DMS79 treated with DMSO at 0.1 percent for 48 hours (cell line): ENCODE measurements at regions not wholly inside any gene's neighbourhood (a gene's known extent, or its start where the extent isn't known, plus 50 kb on each side); places are given as distances from the start of the nearest gene placed in this dataset.
"Not testable (repeated sequence)": the region's sequence is repeated elsewhere in the genome, so short reads cannot be mapped to it uniquely, and the experiment has no call there.

Experiments used
- DNase-seq: peaks from one replicate; lab custom pipeline; 2025; lab: John Stamatoyannopoulos, UW

DNA sequence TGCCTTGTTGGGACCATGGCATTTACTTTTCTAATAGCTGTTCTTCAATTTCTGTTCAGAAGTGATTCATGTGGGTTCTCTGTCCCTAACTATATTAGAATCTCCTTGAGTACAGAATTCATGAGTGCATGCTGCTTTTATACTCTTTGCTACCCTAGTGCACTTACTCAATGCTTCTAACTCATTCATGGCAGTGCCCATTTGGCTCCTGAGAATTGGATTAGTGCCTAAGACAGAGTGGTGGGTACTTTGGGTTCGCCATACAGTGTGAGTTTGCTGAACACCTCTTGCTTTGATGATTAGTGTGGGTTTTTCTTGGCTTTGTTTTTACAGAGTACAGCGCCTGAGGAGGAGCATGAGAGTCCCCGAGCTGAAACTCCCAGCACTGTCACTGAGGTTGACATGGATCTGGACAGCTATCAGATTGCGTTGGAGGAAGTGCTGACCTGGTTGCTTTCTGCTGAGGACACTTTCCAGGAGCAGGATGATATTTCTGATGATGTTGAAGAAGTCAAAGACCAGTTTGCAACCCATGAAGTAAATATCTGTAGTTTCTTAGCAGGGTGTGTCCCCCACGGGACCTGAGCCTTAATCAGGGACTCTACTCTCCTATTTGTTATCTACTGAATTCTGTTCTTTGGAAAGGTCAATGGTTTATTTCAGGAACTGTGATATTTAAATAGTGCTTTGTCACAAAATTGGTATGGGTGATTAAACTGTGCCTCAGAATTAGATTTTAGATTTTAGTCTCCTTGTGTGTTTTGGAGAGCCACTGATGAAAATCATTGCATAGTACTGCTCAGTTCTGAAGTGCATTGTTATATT, 150.7 kb downstream of the UTRN start:
- DNase-seq, result no peak

DNA sequence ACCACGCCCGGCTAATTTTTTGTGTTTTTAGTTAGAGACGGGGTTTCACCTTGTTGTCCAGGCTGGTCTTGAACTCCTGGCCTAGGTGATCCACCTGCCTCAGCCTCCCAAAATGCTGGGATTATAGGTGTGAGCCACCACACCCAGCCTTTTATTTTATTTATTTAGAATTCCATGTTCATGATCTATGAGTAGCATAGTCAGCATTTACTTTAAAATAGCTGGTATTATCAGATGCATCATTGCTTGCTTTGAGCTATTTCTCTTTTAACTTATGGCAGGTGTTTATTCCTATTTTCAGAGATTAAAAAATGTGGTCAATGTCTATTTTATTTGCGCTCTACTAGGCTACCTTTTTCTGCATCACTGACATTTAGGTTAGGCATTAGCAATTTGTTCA, 152.0 kb downstream of the UTRN start:
- DNase-seq, result no peak

DNA sequence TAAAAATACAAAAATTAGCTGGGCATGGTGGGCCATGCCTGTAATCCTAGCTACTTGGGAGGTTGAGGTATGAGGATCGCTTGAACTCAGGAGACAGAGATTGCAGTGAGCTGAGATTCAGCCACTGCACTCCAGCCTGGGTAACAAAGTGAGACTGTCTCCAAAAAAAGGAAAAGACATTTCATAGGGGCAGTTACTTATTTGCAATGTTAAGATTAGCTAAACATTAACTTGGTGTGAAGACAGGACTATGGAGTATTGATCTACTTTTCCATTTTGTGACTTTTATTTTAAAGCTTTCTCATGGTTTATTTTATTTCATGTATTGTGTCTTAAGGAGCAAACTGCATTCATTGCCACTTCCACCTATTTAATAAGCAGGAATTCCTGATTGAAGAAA, 153.0 kb downstream of the UTRN start:
- DNase-seq, result no peak

DNA sequence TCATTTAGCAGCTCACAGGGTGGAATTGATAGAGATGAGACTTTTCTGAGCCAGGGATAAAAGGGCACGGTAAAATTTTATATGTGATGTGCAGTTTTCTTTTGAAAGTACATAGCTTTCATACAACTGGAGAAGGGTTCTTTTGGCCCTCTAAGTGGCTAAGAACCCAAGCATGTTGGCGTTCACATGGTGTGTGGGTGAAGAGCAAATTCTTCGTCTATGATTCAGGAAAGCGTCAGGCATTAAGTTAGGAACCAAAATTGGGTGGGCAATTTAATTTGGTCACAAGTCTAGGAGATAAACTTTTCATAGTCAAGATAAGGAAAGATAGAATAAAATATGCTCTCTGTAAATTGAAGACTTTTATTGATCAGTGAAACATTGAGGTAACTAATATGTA, 153.9 kb downstream of the UTRN start:
- DNase-seq, result no peak

DNA sequence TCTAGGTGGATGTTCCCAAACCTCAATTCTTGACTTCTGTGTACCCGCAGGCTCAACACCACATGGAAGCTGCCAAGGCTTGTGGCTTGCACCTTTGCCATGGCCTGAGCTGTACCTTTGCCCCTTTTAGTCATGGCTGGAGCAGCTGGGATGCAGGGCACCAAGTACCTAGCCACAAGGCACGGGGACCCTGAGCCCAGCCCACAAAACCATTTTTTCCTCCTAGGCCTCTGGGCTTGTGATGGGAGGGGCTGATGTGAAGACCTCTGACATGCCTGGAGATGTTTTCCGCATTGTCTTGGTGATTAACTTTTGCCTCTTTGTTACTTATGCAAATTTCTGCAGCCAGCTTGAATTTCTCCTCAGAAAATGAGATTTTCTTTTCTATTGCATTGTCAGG, 156.7 kb downstream of the UTRN start:
- not testable (repeated sequence) for DNase-seq

DNA sequence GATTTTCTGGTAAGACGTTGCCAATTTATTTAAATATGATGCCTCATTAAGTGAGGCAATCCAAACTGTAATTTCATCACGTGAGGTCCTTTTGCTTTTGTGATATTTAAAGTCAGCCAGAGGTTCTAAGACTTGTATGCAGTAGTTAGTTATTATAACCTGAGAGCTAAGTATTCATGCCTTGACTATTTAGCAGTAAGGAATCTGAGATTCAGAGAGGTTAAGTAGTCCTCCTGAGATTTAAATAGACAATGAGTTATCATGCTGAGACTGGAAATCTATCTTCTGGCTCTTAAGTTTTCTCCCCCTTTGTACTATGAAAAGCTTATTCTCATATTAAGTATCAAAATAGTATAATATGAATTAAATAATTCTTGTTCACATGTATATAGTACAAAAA, 158.0 kb downstream of the UTRN start:
- no peak for DNase-seq

DNA sequence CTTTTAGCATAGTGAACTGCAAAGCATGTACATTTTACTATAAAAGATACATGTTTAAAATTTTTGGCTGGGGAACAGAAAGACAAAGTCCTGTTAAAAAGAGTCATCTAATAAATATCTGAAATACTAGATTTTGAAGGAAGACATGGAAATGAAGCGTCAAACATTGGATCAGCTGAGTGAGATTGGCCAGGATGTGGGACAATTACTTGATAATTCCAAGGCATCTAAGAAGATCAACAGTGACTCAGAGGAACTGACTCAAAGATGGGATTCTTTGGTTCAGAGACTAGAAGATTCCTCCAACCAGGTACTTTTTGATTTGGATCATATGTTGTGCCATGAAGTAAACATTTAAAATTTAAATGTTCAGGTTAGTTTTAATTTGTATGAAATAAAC, 162.3 kb downstream of the UTRN start:
- no peak for DNase-seq

DNA sequence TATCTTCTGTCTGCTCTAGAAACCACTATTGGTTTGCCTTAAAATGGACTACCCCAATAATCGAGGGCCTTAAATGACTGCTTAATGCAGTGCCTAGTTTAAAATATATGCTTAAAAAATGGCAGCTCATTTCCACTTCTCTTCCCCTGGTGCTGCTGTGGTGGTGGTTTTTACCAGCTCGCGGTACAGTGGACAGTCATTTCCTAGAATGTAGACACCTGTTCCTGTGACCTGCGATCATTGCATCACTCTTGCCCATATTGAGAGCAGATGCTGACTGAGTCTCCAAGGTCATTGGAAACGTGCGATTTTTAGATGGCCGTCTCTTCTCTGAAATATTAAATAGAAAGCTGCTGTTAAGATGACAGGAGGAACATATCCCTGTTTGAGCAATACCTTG, 164.1 kb downstream of the UTRN start:
- no peak for DNase-seq

DNA sequence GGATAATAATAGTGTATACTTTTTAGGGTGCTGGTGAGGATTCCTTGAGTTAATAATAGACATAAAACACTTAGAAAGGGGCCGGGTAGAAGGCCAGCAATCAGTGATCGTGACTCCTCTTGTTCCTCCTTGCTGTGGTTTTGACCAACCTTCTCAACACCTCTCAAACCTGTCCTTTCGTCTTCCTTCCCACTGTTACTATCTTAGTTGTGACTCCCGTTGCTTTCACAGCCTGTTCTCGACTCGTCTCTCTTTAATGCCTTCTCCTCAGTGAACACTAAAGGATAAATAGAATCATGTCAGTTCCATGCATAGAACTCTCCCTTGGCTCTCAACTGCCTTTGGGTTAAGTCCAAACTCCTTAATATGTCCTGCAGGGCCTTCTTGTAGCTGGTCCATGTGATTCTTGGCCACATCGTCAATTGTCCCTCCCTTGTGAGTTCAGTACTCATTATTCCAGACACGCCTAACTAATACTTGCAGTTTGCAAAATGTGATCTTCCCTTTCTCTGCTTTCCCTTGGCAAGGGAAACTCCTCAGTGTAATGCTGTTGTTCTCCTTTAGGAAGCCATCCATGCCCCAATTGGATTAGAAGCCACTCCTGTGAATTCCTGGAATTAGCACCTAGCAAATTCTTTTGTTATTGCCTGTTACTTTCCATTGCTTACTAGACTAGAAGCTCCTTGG, 164.9 kb downstream of the UTRN start:
- DNase-seq, result no peak

DNA sequence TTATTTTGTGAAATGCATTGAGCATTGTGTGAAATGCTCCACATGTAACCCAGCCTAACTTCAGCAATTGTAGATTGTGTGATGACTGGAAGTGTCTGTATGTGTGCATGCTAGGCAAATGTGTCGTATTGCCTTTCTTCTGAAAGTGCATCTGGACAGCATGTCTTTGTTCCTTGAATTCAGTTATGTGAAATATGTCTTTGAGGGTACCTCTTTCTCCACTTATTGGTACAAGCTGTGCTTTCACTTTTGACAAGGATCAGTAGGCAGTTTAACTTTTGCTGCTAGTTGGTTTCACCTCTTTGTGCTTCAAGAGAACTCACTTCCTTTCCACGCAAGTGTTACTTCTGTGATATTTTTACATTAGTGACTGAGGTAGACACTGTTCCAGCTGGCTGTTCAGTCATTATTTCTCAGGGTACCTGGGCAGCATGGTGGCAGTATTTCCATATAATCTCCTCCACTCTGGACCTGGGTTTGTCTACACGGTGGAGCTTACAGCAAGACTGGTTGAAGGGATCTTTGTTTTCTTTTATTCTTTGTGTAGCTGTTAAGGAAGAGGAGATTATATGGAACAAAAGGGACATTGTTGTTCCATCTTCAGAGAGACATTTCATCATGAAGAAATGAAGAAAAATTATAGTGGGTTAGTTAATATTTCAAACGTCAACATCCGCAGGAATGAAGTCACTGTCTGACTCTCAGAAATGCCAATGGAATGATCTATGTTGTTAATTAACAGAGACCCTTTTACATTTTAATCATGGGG, 175.4 kb downstream of the UTRN start:
- no peak for DNase-seq

DNA sequence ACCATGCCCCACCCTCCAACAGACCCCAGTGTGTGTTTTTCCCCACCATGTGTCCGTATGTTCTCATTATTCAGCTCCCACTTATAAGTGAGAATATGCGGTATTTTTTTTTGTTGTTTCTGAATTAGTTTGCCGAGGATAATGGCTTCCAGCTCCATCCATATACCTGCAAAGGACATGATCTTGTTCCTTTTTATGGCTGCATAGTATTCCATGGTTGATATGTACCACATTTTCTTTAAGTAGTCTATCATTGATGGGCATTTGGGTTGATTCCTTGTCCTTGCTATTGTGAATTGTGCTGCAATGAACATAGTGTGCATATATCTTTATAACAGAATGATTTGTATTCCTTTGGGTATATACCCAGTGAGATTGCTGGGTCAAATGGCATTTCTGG, 176.9 kb downstream of the UTRN start:
- DNase-seq, result no peak

DNA sequence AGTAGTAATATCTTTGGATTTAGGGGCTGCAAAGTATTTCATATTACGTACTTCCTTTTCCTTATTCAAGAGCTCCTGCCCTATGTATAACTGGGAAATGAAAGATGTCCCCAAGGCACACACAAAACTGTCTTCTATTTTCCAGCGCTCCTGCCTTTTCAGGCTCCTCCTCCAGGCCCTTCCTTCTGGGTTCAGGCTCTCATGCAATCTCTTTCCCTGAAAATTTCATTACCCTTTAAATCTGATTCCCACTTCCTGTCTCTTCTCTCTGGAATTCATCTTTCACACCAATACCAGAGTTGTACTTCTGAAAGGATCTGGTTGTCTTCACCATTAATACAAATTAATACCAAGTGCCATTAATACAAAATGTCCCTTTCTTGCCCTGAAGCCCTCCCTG, 181.6 kb downstream of the UTRN start:
- no peak for DNase-seq

DNA sequence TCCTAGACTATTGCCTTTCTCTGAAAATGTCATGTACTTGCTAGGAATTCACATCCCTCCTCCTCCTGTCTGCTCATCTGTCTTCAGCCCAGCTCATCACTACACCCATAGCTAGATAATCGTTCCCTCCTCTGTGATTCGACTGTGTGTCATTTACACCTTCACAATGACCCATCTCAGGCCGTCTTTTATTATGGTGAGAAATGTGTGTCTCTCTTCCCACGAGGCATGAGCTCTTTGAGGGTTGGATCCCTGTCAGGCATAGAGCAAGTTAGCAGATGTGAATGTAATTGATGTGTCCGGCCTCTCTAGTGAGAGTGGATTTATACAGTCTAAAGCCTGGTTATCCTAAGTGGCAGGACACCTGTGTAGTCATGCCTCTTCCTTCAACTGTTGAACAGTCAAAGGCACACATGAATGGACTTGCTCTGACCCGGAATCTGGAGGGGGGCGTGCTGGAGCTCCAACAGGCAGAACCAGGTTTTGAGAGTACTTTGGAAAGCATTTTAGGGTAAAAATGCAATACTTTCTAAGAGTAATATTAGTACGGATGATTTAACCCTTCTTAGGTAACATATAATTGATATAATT, 182.1 kb downstream of the UTRN start:
- DNase-seq, result no peak

DNA sequence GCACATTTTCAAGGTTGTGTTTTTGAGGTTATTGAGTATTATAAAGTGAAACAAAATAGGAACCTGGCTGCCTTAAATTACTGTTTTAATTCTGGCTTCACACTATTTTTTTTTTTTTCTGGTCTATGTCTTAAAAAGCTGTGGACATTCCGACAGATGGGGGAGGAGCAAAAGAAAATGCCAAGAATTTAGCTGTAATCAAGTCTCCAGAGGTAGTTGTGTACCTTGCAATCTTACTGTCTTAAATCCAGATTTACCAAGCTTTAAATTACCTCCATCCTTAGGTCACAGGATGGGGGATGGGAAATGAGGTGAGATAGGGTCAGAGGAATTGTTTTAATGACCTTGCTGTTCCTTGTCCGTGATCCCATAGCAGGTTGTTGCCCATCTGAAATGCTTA, 182.8 kb downstream of the UTRN start:
- no peak for DNase-seq

DNA sequence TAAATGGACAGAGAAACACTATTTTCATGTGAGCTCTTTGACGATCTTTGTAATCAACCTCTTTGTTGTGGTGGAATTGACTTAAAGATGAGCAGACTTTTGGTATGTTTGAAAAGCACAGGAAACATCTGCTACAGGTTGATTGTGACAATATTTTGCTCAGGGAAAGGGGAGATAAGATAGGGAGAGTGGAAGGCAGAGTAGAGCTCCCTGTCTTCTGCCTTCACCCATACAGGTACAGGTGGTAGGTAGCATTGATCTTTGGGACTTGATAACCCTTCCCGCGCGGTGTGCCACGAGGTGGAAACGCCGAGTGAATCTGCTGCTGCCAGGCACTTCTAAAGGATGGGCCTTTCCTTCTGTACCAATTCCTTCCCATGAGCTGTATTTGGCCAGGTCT, 183.6 kb downstream of the UTRN start:
- no peak for DNase-seq

DNA sequence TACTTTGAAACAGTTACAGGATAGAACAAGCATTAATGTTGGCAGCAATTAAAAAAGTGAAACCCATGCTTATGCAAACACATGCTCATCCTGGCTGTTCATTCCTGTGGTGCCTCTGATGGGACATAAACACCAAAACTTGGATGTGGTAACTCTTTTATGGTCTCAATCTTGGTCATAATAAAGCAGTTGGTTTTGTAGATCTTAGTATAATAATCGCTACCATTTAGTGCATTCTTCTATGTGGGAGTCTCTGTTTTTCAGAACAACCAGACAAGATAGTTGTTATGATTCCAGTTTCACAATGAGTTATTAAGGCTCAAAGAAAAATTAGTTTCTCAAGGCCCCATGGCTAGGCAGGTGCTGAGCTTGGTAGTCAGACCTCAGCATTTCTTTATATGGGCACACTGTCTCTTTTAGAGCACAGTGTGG, 184.0 kb downstream of the UTRN start:
- DNase-seq, result no peak

DNA sequence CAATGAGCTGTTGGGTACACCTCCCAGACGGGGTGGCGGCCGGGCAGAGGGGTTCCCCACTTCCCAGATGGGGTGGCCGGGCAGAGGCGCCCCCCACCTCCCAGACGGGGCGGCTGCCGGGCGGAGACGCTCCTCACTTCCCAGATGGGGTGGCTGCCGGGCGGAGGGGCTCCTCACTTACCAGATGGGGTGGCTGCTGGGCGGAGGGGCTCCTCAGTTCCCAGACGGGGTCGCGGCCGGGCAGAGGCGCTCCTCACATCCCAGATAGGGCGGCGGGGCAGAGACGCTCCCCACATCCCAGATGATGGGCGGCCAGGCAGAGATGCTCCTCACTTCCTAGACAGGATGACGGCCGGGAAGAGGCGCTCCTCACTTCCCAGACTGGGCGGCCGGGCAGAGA, 185.1 kb downstream of the UTRN start:
- DNase-seq, result not testable (repeated sequence)

DNA sequence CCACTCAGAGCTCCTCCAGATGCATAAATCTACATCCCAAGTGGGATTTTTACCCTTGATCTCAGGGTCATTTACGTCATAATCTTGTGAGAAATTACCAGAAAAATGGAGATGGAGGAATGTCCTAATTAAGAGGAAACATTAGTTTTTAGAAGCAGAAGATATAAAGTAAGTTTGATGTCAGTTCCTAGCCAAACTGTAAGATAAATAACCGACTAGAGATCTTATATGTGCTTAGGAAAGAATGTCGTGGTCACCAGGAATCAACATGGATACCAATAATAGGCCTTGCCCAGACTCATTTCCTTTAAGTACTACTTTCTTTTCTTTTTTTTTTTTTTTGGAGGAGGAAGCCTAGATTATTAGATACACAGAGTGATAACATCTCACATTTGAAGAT, 186.9 kb downstream of the UTRN start:
- no peak for DNase-seq

DNA sequence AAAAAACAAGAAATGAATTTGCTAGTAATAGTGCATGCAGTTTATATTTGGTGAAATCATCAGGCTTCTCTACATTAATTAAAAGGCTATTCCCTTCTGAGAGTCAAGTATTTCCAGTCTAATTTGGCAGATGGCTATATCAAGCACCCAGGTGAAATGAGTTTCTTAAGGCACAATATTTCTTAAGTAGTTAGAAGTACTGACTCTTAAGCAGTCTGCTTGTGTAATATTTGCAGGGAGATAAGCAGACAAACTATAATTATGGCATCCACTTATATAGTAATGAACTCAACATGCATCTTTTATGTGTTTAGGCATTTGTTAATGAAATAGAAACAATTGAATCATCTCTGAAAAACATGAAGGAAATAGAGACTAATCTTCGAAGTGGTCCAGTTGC, 189.2 kb downstream of the UTRN start:
- no peak for DNase-seq

DNA sequence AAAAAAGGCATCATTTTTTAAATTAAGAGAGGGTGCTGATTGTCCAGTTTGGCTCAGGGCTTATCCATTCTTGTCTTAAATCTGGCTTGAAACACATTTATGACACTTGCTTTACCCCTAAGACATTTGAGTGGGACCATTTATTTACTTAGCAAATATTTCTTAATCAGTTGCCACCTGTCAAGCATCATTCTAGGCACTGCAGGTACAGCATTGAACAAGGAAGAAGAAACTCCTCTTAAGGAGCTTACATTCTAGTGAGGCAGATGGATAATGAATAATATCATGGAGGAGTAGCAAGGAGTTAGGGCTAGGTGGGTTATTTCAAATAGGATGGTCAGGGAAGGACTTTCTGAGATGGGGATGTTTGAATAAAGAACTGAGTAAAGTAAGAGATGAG, 189.8 kb downstream of the UTRN start:
- DNase-seq, result no peak

DNA sequence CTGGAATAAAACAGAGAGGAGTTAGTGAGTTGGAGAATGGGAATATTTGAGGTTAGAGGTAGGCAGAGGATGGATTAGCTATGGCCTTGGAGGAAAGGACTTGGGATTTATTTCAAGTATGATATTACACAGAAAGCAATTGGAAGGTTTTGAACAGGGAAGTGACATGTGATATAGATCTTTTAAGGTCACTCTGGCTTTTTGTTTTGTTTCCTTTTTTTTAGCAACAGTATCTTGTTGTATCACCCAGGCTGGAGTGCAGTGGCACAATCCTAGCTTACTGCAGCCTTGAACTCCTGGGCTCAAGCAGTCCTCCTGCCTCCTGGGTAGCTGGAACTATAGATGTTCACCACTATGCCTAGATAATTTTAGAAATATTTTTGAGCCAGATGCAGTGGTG, 190.3 kb downstream of the UTRN start:
- DNase-seq, result no peak

DNA sequence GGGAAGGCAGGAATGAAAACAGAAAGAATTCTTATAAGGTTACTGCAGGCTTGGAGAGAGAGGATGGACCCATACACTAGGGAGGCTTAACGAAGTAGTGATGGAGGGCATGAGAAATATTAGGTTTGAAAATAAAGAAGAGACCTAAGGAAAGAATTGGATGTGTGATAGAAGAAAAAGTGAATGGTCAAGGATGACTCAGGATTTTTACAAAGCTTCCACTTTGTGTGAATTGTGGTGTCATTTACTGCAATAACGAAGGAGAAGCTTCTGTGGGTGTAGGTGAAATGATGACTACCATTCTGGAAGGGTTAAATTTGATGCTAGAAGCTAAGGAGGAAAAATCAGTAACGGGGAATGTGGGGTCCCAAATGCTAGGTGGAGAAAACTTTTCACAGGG, 191.2 kb downstream of the UTRN start:
- DNase-seq, result no peak

DNA sequence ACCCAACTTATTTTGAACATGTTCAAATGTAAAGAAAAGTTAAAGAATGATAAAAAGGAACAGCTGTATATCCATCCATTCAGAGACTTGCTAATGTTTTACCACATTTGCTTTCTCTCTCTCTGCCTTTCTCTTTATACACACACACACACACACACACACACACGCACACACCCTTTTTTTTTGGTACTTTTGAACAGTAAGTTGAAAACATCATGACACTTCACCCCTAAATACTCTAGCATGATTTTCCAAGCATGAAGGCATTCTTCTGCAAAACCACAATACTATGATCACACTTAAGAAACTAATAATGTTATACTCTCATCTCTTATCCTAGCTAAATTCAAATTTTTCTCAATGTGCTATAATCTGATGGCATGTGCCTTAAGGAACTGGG, 192.3 kb downstream of the UTRN start:
- DNase-seq, result no peak
